ENCODE measurements at regions not wholly inside any gene's neighbourhood (a gene's known extent, or its start where the extent isn't known, plus 50 kb on each side); places are given as distances from the start of the nearest gene placed in this dataset.

DNA sequence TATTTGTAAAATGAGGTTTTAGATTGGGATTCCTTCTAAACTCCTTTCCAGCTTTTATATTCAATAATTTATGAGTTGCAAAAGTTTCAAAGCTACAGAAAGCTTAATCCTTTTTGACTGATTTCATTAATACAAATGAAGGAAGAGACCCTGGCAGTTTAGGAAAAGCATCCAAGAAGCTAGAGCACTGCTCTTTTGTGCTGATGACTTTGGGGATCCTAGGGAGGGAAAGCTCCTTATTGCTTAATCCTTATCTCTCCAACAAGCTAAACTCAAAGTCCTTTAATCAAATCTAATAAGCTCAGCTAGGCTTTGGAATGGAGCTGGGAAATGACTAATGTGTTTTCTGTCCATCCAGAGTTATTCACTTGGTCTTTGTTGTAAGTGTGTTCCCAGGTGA is 285.4 kb downstream of the ACTR3B start:
- H4K20me1 ChIP-seq (ENCODE audit: insufficient read depth, low read length), result no peaks in the 10 kb centered on the region
- peaks cover 16 to 20% of the 10 kb centered on the region in 2 donors for H3K9me3 ChIP-seq (replicated peaks in 1 of 2; ENCODE audit: control insufficient read depth in 1 of 2, insufficient read depth in 1 of 2, low read length in 2 of 2)
- H3K27ac ChIP-seq (ENCODE audit: low read depth in 1 of 2, low read length in 2 of 2), result no peak overlapping the region
- H3K27me3 ChIP-seq (ENCODE audit: control insufficient read depth in 2 of 2, insufficient read depth in 2 of 2, low read length in 2 of 2), result no peaks in the 10 kb centered on the region
- Mint-ChIP-seq H3K4me1 (no peaks in the 10 kb centered on the region), H3K36me3 (no peaks in the 10 kb centered on the region), H3K9me3 (peaks cover 6 to 31% (median 18%) of the 10 kb centered on the region in 7 donors), H3K4me3 (no peak overlapping the region), H3K27me3 (ENCODE audit: low read depth in 3 of 3) (peaks cover 0 to 3% (median 1%) of the 10 kb centered on the region in 3 donors), H3K27ac (no peak overlapping the region)
- H3K36me3 ChIP-seq (replicated peaks in 1 of 2; ENCODE audit: control insufficient read depth in 1 of 2, insufficient read depth in 2 of 2, low read length in 2 of 2), result no peaks in the 10 kb centered on the region
- no peak for DNase-seq
- H2AFZ ChIP-seq (ENCODE audit: insufficient read depth, low read depth, low read length, poor library complexity, severe bottlenecking), result no peak overlapping the region
- no peak overlapping the region for H3K4me3 ChIP-seq (replicated peaks in 1 of 3; ENCODE audit: low read depth in 2 of 3, low read length in 3 of 3)
- no peak for TF ChIP-seq CTCF (IDR thresholded peaks at IDR 0.05)
- intact Hi-C loops (cut with micrococcal nuclease), result no loop called here
- H3K79me2 ChIP-seq (ENCODE audit: insufficient read depth, low read length), result no peaks in the 10 kb centered on the region
- H3K4me1 ChIP-seq (ENCODE audit: control insufficient read depth in 1 of 2, insufficient read depth in 2 of 2, low read length in 2 of 2), result no peaks in the 10 kb centered on the region
- no peak overlapping the region for H3K9ac ChIP-seq (ENCODE audit: insufficient read depth, low read length, poor library complexity, severe bottlenecking)
- H3K4me2 ChIP-seq (replicated peaks; ENCODE audit: extremely low read depth, low read length, poor library complexity, severe bottlenecking), result no peak overlapping the region

DNA sequence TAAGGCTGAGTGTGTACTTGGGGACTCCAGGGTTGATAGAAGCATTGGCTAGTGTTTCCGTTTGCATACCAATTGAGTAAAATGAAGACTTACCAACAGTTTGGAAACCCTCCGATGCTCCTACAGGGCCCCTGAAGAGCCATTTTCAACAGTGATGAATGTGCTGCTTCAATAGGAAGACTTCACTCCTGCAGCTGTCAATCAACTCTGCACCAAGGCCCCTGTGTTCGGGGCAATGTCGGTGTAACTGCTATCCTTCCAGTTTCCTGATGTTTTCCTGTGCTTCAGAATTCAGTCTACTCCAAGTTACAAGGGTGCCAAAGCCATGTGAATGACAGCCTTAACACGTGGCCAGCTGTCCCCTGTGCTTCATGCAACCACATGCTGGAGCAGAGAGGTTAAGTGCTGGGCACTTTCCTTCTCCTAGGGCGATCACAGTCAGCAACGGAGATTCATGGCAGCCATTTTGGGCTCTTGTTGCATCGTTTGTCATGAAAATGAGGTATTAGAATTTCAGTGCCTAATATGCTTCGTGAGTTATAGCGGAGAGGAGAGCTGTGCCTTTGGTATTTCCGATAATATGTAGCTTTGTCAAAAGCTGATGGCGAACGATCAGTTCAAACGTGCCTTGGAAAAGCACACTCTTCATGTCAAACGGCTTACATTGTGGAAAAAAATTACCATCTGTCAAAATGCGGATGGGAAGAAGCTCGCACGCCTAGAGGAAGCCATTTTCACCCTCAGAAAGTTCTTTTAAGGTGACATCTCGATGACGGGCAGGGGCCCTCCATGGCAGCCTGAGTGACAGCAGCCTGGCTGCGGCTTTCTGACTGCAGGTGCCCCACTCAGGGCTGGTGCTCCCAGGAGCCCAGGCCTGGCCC is 287.8 kb downstream of the ACTR3B start:
- Mint-ChIP-seq H3K27ac (no peak overlapping the region), H3K27me3 (ENCODE audit: low read depth in 3 of 3) (no peaks in the 10 kb centered on the region), H3K4me3 (no peak overlapping the region), H3K9me3 (peaks cover 3 to 27% (median 14%) of the 10 kb centered on the region in 7 donors), H3K4me1 (no peaks in the 10 kb centered on the region), H3K36me3 (no peaks in the 10 kb centered on the region)
- no peak for TF ChIP-seq CTCF (IDR thresholded peaks at IDR 0.05)
- Histone ChIP-seq H3K27me3 (ENCODE audit: control insufficient read depth in 2 of 2, insufficient read depth in 2 of 2, low read length in 2 of 2) (no peaks in the 10 kb centered on the region), H3K4me2 (replicated peaks; ENCODE audit: extremely low read depth, low read length, poor library complexity, severe bottlenecking) (no peak overlapping the region), H3K9ac (ENCODE audit: insufficient read depth, low read length, poor library complexity, severe bottlenecking) (no peak overlapping the region), H3K9me3 (replicated peaks in 1 of 2; ENCODE audit: control insufficient read depth in 1 of 2, insufficient read depth in 1 of 2, low read length in 2 of 2) (peaks cover 3 to 12% of the 10 kb centered on the region in 2 donors), H3K4me1 (ENCODE audit: control insufficient read depth in 1 of 2, insufficient read depth in 2 of 2, low read length in 2 of 2) (no peaks in the 10 kb centered on the region), H4K20me1 (ENCODE audit: insufficient read depth, low read length) (no peaks in the 10 kb centered on the region), H2AFZ (ENCODE audit: insufficient read depth, low read depth, low read length, poor library complexity, severe bottlenecking) (no peak overlapping the region), H3K36me3 (replicated peaks in 1 of 2; ENCODE audit: control insufficient read depth in 1 of 2, insufficient read depth in 2 of 2, low read length in 2 of 2) (no peaks in the 10 kb centered on the region), H3K79me2 (ENCODE audit: insufficient read depth, low read length) (no peaks in the 10 kb centered on the region), H3K27ac (ENCODE audit: low read depth in 1 of 2, low read length in 2 of 2) (no peak overlapping the region), H3K4me3 (replicated peaks in 1 of 3; ENCODE audit: low read depth in 2 of 3, low read length in 3 of 3) (no peak overlapping the region)
- intact Hi-C loops (cut with micrococcal nuclease), result no loop called here
- 93% methylated on average over 21 of the region's 21 CpGs for WGBS (ENCODE audit: insufficient coverage)
- no peak for DNase-seq

Measured in CD14-positive monocyte (primary cell).